Right cardiac atrium (tissue), 5 donors: ENCODE measurements at regions not wholly inside any gene's neighbourhood (a gene's known extent, or its start where the extent isn't known, plus 50 kb on each side); places are given as distances from the start of the nearest gene placed in this dataset.

Experiments
- ATAC-seq, 2 donors: fragments of 200-7000 bp; cut with Tn5 transposase; one replicate each; pipeline versions ENCODE4 v1.8.0 to v1.9.1; 2020; ENCODE audit warnings: moderate library complexity in 2 of 2, mild to moderate bottlenecking in 1 of 2
- DNase-seq, 3 donors: peaks; one replicate each; pipeline ENCODE4 v3.0.0-alpha.2; 2020
- H3K27ac ChIP-seq: one replicate; pipeline ENCODE4 v1.5.1; 2013; ENCODE audit warnings: mild to moderate bottlenecking, low read length, control low read depth, moderate library complexity
- H3K27me3 ChIP-seq: one replicate; pipeline ENCODE4 v1.6.1; 2013; ENCODE audit not compliant: control insufficient read depth, insufficient read depth
- H3K4me1 ChIP-seq: one replicate; pipeline ENCODE4 v1.6.1; 2013; ENCODE audit warnings: low read length; ENCODE audit not compliant: control insufficient read depth, insufficient read depth
- H3K4me3 ChIP-seq: one replicate; pipeline ENCODE4 v1.5.1; 2013; ENCODE audit warnings: low read length, control low read depth
- H3K9me3 ChIP-seq: one replicate; pipeline ENCODE4 v1.6.1; 2013; ENCODE audit warnings: low read length; ENCODE audit not compliant: control insufficient read depth
- WGBS: extraction: QIAGEN DNeasy Blood & Tissue Kit; methylation state at CpG from one replicate; pipeline ENCODE4 v1.1.7; 2013; 5-methylcytosine and 5-hydroxymethylcytosine counted together
- intact Hi-C, 4 donors: fragments of 100-400 bp; cut with DNase I; formaldehyde crosslinking; loops; one replicate each; pipeline versions ENCODE4 v1.11.0 to v1.14.0; 2022 to 2023
- donor health status: healthy with polysubstance abuse.
- donor health status: DM: no; HTN: yes; CAD: no.
- donor health status: DM: no; HTN: no; CAD: no.
- donor health status: DM: no; HTN: yes; CAD: no; lungs with severe emphysema.
- donor health status: DM: yes; HTN: yes; CAD: no.

GRCh38 chr16:22670551-22671041 lies 143.4 kb upstream of the HS3ST2 start:
- intact Hi-C loops: loop anchor here in 1 of 4 donors (10.0 kb wide), 1 partner anchor 1336 kb away; no protein-coding TSS in a partner anchor
- H3K4me1 ChIP-seq: peaks cover 2% of the 10 kb centered on the region
- ATAC-seq (peak; percentile 18 to 44), DNase-seq (peak in 1 of 3 donors; percentile 45)
- H3K4me3 ChIP-seq: no peak overlapping the region
- H3K9me3 ChIP-seq: no peaks in the 10 kb centered on the region
- 26% methylated on average over 7 of the region's 7 CpGs for WGBS
- no peak overlapping the region for H3K27ac ChIP-seq
- H3K27me3 ChIP-seq: no peaks in the 10 kb centered on the region

GRCh38 chr16:22671301-22672076 lies 142.5 kb upstream of the HS3ST2 start:
- intact Hi-C loops: loop anchor here in 1 of 4 donors (10.0 kb wide), 1 partner anchor 1337 kb away; no protein-coding TSS in a partner anchor
- 70% methylated on average over 4 of the region's 4 CpGs for WGBS
- ATAC-seq: no peak
- H3K4me1 ChIP-seq: peaks cover 2% of the 10 kb centered on the region
- H3K9me3 ChIP-seq: no peaks in the 10 kb centered on the region
- H3K27ac ChIP-seq: no peak overlapping the region
- no peak overlapping the region for H3K4me3 ChIP-seq
- DNase-seq: no peak
- H3K27me3 ChIP-seq: no peaks in the 10 kb centered on the region

GRCh38 chr16:22672830-22673210 lies 141.1 kb upstream of the HS3ST2 start:
- H3K4me1 ChIP-seq: peaks cover 2% of the 10 kb centered on the region
- DNase-seq: no peak
- intact Hi-C loops: loop anchor here in 1 of 4 donors (10.0 kb wide), 1 partner anchor 1338 kb away; no protein-coding TSS in a partner anchor
- H3K9me3 ChIP-seq: no peaks in the 10 kb centered on the region
- no peaks in the 10 kb centered on the region for H3K27me3 ChIP-seq
- ATAC-seq: no peak
- H3K27ac ChIP-seq: no peak overlapping the region
- no peak overlapping the region for H3K4me3 ChIP-seq
- 72% methylated on average over 3 of the region's 3 CpGs for WGBS

- Histone ChIP-seq H3K27me3 (no peaks in the 10 kb centered on the region), H3K27ac (no peak overlapping the region), H3K4me1 (peaks cover 2% of the 10 kb centered on the region), H3K9me3 (no peaks in the 10 kb centered on the region), H3K4me3 (no peak overlapping the region)
- no peak for DNase-seq
- ATAC-seq: peak; percentile 55 to 65
- intact Hi-C loops: loop anchor here in 1 of 4 donors (10.0 kb wide), 1 partner anchor 1339 kb away; no protein-coding TSS in a partner anchor
- WGBS: 75% methylated on average over 2 of the region's 2 CpGs
Measured at GRCh38 chr16:22673421-22673831, 140.5 kb upstream of the HS3ST2 start.

- ATAC-seq (no peak), DNase-seq (peak in 1 of 3 donors; percentile 9)
- H3K27me3 ChIP-seq: no peaks in the 10 kb centered on the region
- no peaks in the 10 kb centered on the region for H3K9me3 ChIP-seq
- H3K4me3 ChIP-seq: no peak overlapping the region
- 84% methylated on average over 3 of the region's 3 CpGs for WGBS
- intact Hi-C loops: loop anchor here in 1 of 4 donors (10.0 kb wide), 1 partner anchor 1340 kb away; no protein-coding TSS in a partner anchor
- H3K27ac ChIP-seq: no peak overlapping the region
- peaks cover 2% of the 10 kb centered on the region for H3K4me1 ChIP-seq
Measured at GRCh38 chr16:22674832-22675191, 139.2 kb upstream of the HS3ST2 start.

- Histone ChIP-seq H3K4me1 (no peaks in the 10 kb centered on the region), H3K9me3 (no peaks in the 10 kb centered on the region), H3K27ac (no peak overlapping the region), H3K4me3 (no peak overlapping the region), H3K27me3 (no peaks in the 10 kb centered on the region)
- no peak for DNase-seq
- ATAC-seq: no peak
- 78% methylated on average over 4 of the region's 4 CpGs for WGBS
- intact Hi-C loops: loop anchor here in 1 of 4 donors (10.0 kb wide), 1 partner anchor 1341 kb away; no protein-coding TSS in a partner anchor
Measured at GRCh38 chr16:22675745-22676540, 138.0 kb upstream of the HS3ST2 start.

GRCh38 chr16:22677024-22677830 lies 136.7 kb upstream of the HS3ST2 start:
- Histone ChIP-seq H3K27ac (no peak overlapping the region), H3K4me1 (no peaks in the 10 kb centered on the region), H3K4me3 (no peak overlapping the region), H3K27me3 (no peaks in the 10 kb centered on the region), H3K9me3 (no peaks in the 10 kb centered on the region)
- intact Hi-C loops: loop anchor here in 1 of 4 donors (10.0 kb wide), 1 partner anchor 1342 kb away; no protein-coding TSS in a partner anchor
- DNase-seq (peak in 1 of 3 donors; percentile 25), ATAC-seq (no peak)
- 89% methylated on average over 8 of the region's 8 CpGs for WGBS

GRCh38 chr16:22678311-22678710 lies 135.7 kb upstream of the HS3ST2 start:
- Histone ChIP-seq H3K4me3 (no peak overlapping the region), H3K9me3 (no peaks in the 10 kb centered on the region), H3K27ac (no peak overlapping the region), H3K4me1 (no peaks in the 10 kb centered on the region), H3K27me3 (no peaks in the 10 kb centered on the region)
- intact Hi-C loops: loop anchor here in 1 of 4 donors (10.0 kb wide), 1 partner anchor 1344 kb away; no protein-coding TSS in a partner anchor
- WGBS: 81% methylated on average over 2 of the region's 2 CpGs
- no peak for DNase-seq
- no peak for ATAC-seq

GRCh38 chr16:22681554-22682291 lies 132.2 kb upstream of the HS3ST2 start:
- H3K4me1 ChIP-seq: peaks cover 5% of the 10 kb centered on the region

GRCh38 chr16:22683258-22683657 lies 130.7 kb upstream of the HS3ST2 start:
- peaks cover 5% of the 10 kb centered on the region for H3K4me1 ChIP-seq
- ATAC-seq (no peak), DNase-seq (no peak)
- H3K4me3 ChIP-seq: no peak overlapping the region
- intact Hi-C loops: no loop called here
- no peak overlapping the region for H3K27ac ChIP-seq
- WGBS: 83% methylated on average over 4 of the region's 4 CpGs
- H3K9me3 ChIP-seq: no peaks in the 10 kb centered on the region
- H3K27me3 ChIP-seq: no peaks in the 10 kb centered on the region

More at GRCh38 chr16:22681554-22682291, 132.2 kb upstream of the HS3ST2 start:
- Histone ChIP-seq H3K4me3 (no peak overlapping the region), H3K27me3 (no peaks in the 10 kb centered on the region), H3K27ac (no peak overlapping the region), H3K9me3 (no peaks in the 10 kb centered on the region)
- WGBS: 88% methylated on average over 17 of the region's 17 CpGs
- DNase-seq (no peak), ATAC-seq (no peak)
- intact Hi-C loops: no loop called here
